SK-N-SH (cell line): ENCODE measurements at regions not wholly inside any gene's neighbourhood (a gene's known extent, or its start where the extent isn't known, plus 50 kb on each side); places are given as distances from the start of the nearest gene placed in this dataset.

ENCODE experiments used
- CHD2 ChIP-seq: fragments of 150-350 bp; IDR thresholded peaks from 2 replicates; pipeline ENCODE4 v1.6.1; 2018; ENCODE audit warnings: low read length; ENCODE audit not compliant: partially characterized antibody
- EP300 ChIP-seq, 2 experiments: IDR thresholded peaks; 2 replicates each; pipeline versions ENCODE4 v1.4.0 to v1.6.1; 2012; ENCODE audit warnings: borderline replicate concordance in 1 of 2, low read depth in 1 of 2, low read length in 1 of 2
- EZH2phosphoT487 ChIP-seq: fragments of 200-600 bp; sonication (generic); IDR thresholded peaks from 2 replicates; pipeline ENCODE4 v1.6.1; 2017; ENCODE audit warnings: low read depth, mixed run types, mild to moderate bottlenecking, antibody characterized with exemption, moderate library complexity, borderline replicate concordance
- FOXJ3 ChIP-seq: sonication (generic); formaldehyde crosslinking; IDR thresholded peaks from 2 replicates; pipeline ENCODE4 v1.5.1; 2020; ENCODE audit warnings: mild to moderate bottlenecking, missing genetic modification reagents
- FOXM1 ChIP-seq: IDR thresholded peaks from 2 replicates; pipeline ENCODE4 v1.4.0; 2012; ENCODE audit warnings: low read depth, mild to moderate bottlenecking
- IRF3 ChIP-seq: fragments of 150-350 bp; IDR thresholded peaks from 2 replicates; pipeline ENCODE4 v1.6.1; 2016; ENCODE audit warnings: mild to moderate bottlenecking, low read depth, low read length
- POLR2AphosphoS5 ChIP-seq: IDR thresholded peaks from 2 replicates; pipeline ENCODE4 v1.6.1; 2012; ENCODE audit warnings: low read depth, low read length
- RFX5 ChIP-seq: IDR thresholded peaks from 2 replicates; pipeline ENCODE4 v1.6.1; 2012; ENCODE audit warnings: mild to moderate bottlenecking, improper control_type of control experiment, low read length
- TAF1 ChIP-seq: IDR thresholded peaks from 2 replicates; pipeline ENCODE4 v1.6.1; 2012; ENCODE audit warnings: low read depth, mild to moderate bottlenecking, low read length, moderate library complexity, borderline replicate concordance
- TF ChIP-seq, protein P1 (sequence below): fragments of 200-600 bp; sonication (generic); IDR thresholded peaks from 2 replicates; pipeline ENCODE4 v1.6.1; 2017; ENCODE audit warnings: antibody characterized with exemption, mild to moderate bottlenecking, moderate library complexity
- TF ChIP-seq, protein P2 (sequence below): IDR thresholded peaks from 2 replicates; pipeline ENCODE4 v1.4.0; 2012; ENCODE audit warnings: low read depth
- TF ChIP-seq, protein P3 (sequence below): fragments of 150-350 bp; IDR thresholded peaks from 2 replicates; pipeline ENCODE4 v1.6.1; 2017; ENCODE audit warnings: antibody characterized with exemption, low read length, low read depth, borderline replicate concordance
- TF ChIP-seq, protein P4 (sequence below): IDR thresholded peaks from 2 replicates; pipeline ENCODE4; 2012

- TF ChIP-seq, protein P1, sequence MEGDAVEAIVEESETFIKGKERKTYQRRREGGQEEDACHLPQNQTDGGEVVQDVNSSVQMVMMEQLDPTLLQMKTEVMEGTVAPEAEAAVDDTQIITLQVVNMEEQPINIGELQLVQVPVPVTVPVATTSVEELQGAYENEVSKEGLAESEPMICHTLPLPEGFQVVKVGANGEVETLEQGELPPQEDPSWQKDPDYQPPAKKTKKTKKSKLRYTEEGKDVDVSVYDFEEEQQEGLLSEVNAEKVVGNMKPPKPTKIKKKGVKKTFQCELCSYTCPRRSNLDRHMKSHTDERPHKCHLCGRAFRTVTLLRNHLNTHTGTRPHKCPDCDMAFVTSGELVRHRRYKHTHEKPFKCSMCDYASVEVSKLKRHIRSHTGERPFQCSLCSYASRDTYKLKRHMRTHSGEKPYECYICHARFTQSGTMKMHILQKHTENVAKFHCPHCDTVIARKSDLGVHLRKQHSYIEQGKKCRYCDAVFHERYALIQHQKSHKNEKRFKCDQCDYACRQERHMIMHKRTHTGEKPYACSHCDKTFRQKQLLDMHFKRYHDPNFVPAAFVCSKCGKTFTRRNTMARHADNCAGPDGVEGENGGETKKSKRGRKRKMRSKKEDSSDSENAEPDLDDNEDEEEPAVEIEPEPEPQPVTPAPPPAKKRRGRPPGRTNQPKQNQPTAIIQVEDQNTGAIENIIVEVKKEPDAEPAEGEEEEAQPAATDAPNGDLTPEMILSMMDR, result no peak
- TF ChIP-seq EP300 (IDR thresholded peaks at IDR 0.05; ENCODE audit: borderline replicate concordance in 1 of 2, low read depth in 1 of 2, low read length in 1 of 2), result no peak
- TF ChIP-seq TAF1, result no peak
- TF ChIP-seq, protein P2, sequence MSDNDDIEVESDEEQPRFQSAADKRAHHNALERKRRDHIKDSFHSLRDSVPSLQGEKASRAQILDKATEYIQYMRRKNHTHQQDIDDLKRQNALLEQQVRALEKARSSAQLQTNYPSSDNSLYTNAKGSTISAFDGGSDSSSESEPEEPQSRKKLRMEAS, result no peak
- no peak for TF ChIP-seq CHD2
- TF ChIP-seq, protein P3, sequence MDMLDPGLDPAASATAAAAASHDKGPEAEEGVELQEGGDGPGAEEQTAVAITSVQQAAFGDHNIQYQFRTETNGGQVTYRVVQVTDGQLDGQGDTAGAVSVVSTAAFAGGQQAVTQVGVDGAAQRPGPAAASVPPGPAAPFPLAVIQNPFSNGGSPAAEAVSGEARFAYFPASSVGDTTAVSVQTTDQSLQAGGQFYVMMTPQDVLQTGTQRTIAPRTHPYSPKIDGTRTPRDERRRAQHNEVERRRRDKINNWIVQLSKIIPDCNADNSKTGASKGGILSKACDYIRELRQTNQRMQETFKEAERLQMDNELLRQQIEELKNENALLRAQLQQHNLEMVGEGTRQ, result no peak
- no peak for TF ChIP-seq FOXM1
- TF ChIP-seq RFX5, result no peak
- no peak for TF ChIP-seq EZH2phosphoT487
- no peak for TF ChIP-seq FOXJ3
- TF ChIP-seq POLR2AphosphoS5, result no peak
- TF ChIP-seq, protein P4, sequence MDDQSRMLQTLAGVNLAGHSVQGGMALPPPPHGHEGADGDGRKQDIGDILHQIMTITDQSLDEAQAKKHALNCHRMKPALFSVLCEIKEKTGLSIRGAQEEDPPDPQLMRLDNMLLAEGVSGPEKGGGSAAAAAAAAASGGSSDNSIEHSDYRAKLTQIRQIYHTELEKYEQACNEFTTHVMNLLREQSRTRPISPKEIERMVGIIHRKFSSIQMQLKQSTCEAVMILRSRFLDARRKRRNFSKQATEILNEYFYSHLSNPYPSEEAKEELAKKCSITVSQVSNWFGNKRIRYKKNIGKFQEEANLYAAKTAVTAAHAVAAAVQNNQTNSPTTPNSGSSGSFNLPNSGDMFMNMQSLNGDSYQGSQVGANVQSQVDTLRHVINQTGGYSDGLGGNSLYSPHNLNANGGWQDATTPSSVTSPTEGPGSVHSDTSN, result no peak
- no peak for TF ChIP-seq IRF3
Measured at GRCh38 chr21:15539376-15539775, 190.4 kb upstream of the USP25 start.
